SK-N-SH (cell line): ENCODE measurements at regions not wholly inside any gene's neighbourhood (a gene's known extent, or its start where the extent isn't known, plus 50 kb on each side); places are given as distances from the start of the nearest gene placed in this dataset.

Experiments used
- CTCF ChIA-PET: fragments of 300-600, 350-600 bp; formaldehyde crosslinking; extraction: SDS; loops from one replicate; lab custom pipeline; 2021; lab: Yijun Ruan, JAX
- POLR2A ChIA-PET: fragments of 350-600 bp; sonication (Branson Sonifier 250); formaldehyde crosslinking; extraction: SDS; loops from one replicate; lab custom pipeline; 2020; ENCODE audit warnings: antibody characterized with exemption, inconsistent platforms; lab: Yijun Ruan, JAX
- DNase-seq: peaks from one replicate; pipeline ENCODE4 v3.0.0; 2012
- H2AFZ ChIP-seq: fragments of 200-600 bp; sonication (generic); 2 replicates; pipeline ENCODE4 v1.8.1; 2016; ENCODE audit warnings: antibody characterized with exemption, mild to moderate bottlenecking, low read depth
- H3F3A ChIP-seq: fragments of 200-600 bp; sonication (generic); replicated peaks from 2 replicates; pipeline ENCODE3; 2016; ENCODE audit warnings: antibody characterized with exemption, mild to moderate bottlenecking; ENCODE audit not compliant: insufficient read depth
- H3K27ac ChIP-seq, 2 experiments: fragments of 200-500 bp in 1 of 2; fragments of 200-600 bp in 1 of 2; sonication (Bioruptor generic) in 1 of 2; sonication (generic), shearing (Covaris generic) in 1 of 2; 2 replicates each; pipeline versions ENCODE4 v1.5.1 to v1.6.1; 2014 to 2016; ENCODE audit warnings: low read depth in 2 of 2, inconsistent platforms in 1 of 2, low read length in 1 of 2, mild to moderate bottlenecking in 1 of 2, mixed read lengths in 1 of 2
- H3K27me3 ChIP-seq: fragments of 200-600 bp; sonication (generic), shearing (Covaris generic); 2 replicates; pipeline ENCODE4 v1.6.1; 2016; ENCODE audit warnings: mixed run types; ENCODE audit not compliant: insufficient read depth
- H3K36me3 ChIP-seq, 2 experiments: fragments of 200-500 bp in 1 of 2; fragments of 200-600 bp in 1 of 2; sonication (Bioruptor generic) in 1 of 2; sonication (generic) in 1 of 2; replicated peaks in 1 of 2; 2 replicates each; pipeline versions ENCODE3 to v1.5.1; 2014 to 2016; ENCODE audit warnings: low read length in 1 of 2, mild to moderate bottlenecking in 1 of 2; ENCODE audit not compliant: insufficient read depth in 2 of 2, control insufficient read depth in 1 of 2
- H3K4me1 ChIP-seq, 2 experiments: fragments of 200-500 bp in 1 of 2; fragments of 200-600 bp in 1 of 2; sonication (Bioruptor generic) in 1 of 2; sonication (generic), shearing (Covaris generic) in 1 of 2; 2 replicates each; pipeline versions ENCODE4 v1.5.1 to v1.6.1; 2014 to 2016; ENCODE audit warnings: low read depth in 1 of 2, low read length in 1 of 2, mixed run types in 1 of 2; ENCODE audit not compliant: insufficient read depth in 2 of 2, control insufficient read depth in 1 of 2
- H3K4me2 ChIP-seq: fragments of 200-600 bp; sonication (generic), shearing (Covaris generic); 2 replicates; pipeline ENCODE4 v1.6.1; 2017; ENCODE audit warnings: mixed run types
- H3K4me3 ChIP-seq, 2 experiments: fragments of 200-500 bp in 1 of 2; fragments of 200-600 bp in 1 of 2; sonication (Bioruptor generic) in 1 of 2; sonication (generic), shearing (Covaris generic) in 1 of 2; 2 replicates each; pipeline versions ENCODE4 v1.5.1 to v1.8.1; 2014 to 2016; ENCODE audit warnings: low read depth in 2 of 2, inconsistent platforms in 1 of 2, low read length in 1 of 2, mild to moderate bottlenecking in 1 of 2, mixed read lengths in 1 of 2, moderate library complexity in 1 of 2
- H3K79me2 ChIP-seq: fragments of 200-600 bp; sonication (generic); 2 replicates; pipeline ENCODE4 v1.8.1; 2017; ENCODE audit warnings: mild to moderate bottlenecking; ENCODE audit not compliant: insufficient read depth
- H3K9ac ChIP-seq: fragments of 200-600 bp; sonication (generic); 2 replicates; pipeline ENCODE4 v1.6.1; 2017; ENCODE audit warnings: mixed run types
- H3K9me2 ChIP-seq: fragments of 200-600 bp; sonication (generic); 2 replicates; pipeline ENCODE4 v1.6.1; 2017; ENCODE audit warnings: mixed run types
- H3K9me3 ChIP-seq: fragments of 200-600 bp; sonication (generic); 2 replicates; pipeline ENCODE4 v1.6.1; 2017; ENCODE audit warnings: mixed run types, mild to moderate bottlenecking, moderate library complexity
- H4K20me1 ChIP-seq: fragments of 200-600 bp; sonication (generic); 2 replicates; pipeline ENCODE4 v1.6.1; 2017; ENCODE audit warnings: mild to moderate bottlenecking, mixed run types; ENCODE audit not compliant: insufficient read depth
- GABPA ChIP-seq: IDR thresholded peaks from 2 replicates; pipeline ENCODE4 v1.4.0; 2012; ENCODE audit warnings: low read depth, mild to moderate bottlenecking
- GATA2 ChIP-seq: sonication (generic); formaldehyde crosslinking; IDR thresholded peaks from 2 replicates; pipeline ENCODE4 v1.5.0; 2020; ENCODE audit warnings: mild to moderate bottlenecking, missing genetic modification reagents
- IRF3 ChIP-seq: fragments of 150-350 bp; IDR thresholded peaks from 2 replicates; pipeline ENCODE4 v1.6.1; 2016; ENCODE audit warnings: mild to moderate bottlenecking, low read depth, low read length
- JUND ChIP-seq: IDR thresholded peaks from 2 replicates; pipeline ENCODE4 v1.4.0; 2012
- MAX ChIP-seq: IDR thresholded peaks from 2 replicates; pipeline ENCODE4 v1.4.0; 2012; ENCODE audit warnings: low read depth
- MEF2A ChIP-seq: IDR thresholded peaks from 2 replicates; pipeline ENCODE4 v1.4.0; 2012; ENCODE audit warnings: low read depth, borderline replicate concordance
- MXI1 ChIP-seq: IDR thresholded peaks from 2 replicates; pipeline ENCODE4 v1.6.1; 2012; ENCODE audit warnings: mild to moderate bottlenecking, low read depth, low read length, improper control_type of control experiment
- NFIC ChIP-seq: IDR thresholded peaks from 2 replicates; pipeline ENCODE4 v1.4.0; 2012; ENCODE audit warnings: borderline replicate concordance
- PBX3 ChIP-seq: IDR thresholded peaks from 2 replicates; pipeline ENCODE4; 2012
- POLR2AphosphoS5 ChIP-seq: IDR thresholded peaks from 2 replicates; pipeline ENCODE4 v1.6.1; 2012; ENCODE audit warnings: low read depth, low read length
- RXRA ChIP-seq: IDR thresholded peaks from 2 replicates; pipeline ENCODE4 v1.4.0; 2012; ENCODE audit warnings: low read depth, mild to moderate bottlenecking, borderline replicate concordance
- SIN3A ChIP-seq: IDR thresholded peaks from 2 replicates; pipeline ENCODE4 v1.6.1; 2012; ENCODE audit warnings: low read depth, mild to moderate bottlenecking, low read length, moderate library complexity, borderline replicate concordance
- SMC3 ChIP-seq: IDR thresholded peaks from 2 replicates; pipeline ENCODE4 v1.6.1; 2012; ENCODE audit warnings: low read depth, low read length, improper control_type of control experiment
- TAF1 ChIP-seq: IDR thresholded peaks from 2 replicates; pipeline ENCODE4 v1.6.1; 2012; ENCODE audit warnings: low read depth, mild to moderate bottlenecking, low read length, moderate library complexity, borderline replicate concordance
- TCF12 ChIP-seq: IDR thresholded peaks from 2 replicates; pipeline ENCODE4 v1.4.0; 2012
- TEAD4 ChIP-seq: IDR thresholded peaks from 2 replicates; pipeline ENCODE4 v1.4.0; 2012; ENCODE audit warnings: mild to moderate bottlenecking, borderline replicate concordance; ENCODE audit not compliant: insufficient read depth
- YY1 ChIP-seq: IDR thresholded peaks from 2 replicates; pipeline ENCODE4 v1.4.0; 2012; ENCODE audit warnings: low read depth, mild to moderate bottlenecking
- ZBTB33 ChIP-seq: IDR thresholded peaks from 2 replicates; pipeline ENCODE4 v1.4.0; 2012; ENCODE audit warnings: low read depth, borderline replicate concordance
- WGBS: methylation state at CpG from one replicate; pipeline ENCODE4 v1.1.6; 2017; ENCODE audit warnings: low lambda C conversion rate; 5-methylcytosine and 5-hydroxymethylcytosine counted together

GRCh38 chr13:88656751-88657150 lies 985.6 kb downstream of the SLITRK5 start:
- Histone ChIP-seq H3K4me1 (no peaks in the 10 kb centered on the region; a peak in 1 of 4 replicates), H3K79me2 (no peaks in the 10 kb centered on the region), H3K36me3 (no peaks in the 10 kb centered on the region), H3K4me2 (no peak overlapping the region), H3K27ac (no peak overlapping the region), H2AFZ (no peak overlapping the region), H3K9me3 (0 out of 2 replicates have a peak, but pooled peaks cover 5% of the 10 kb centered on the region), H3K27me3 (no peaks in the 10 kb centered on the region), H3K4me3 (no peak overlapping the region), H4K20me1 (no peaks in the 10 kb centered on the region), H3F3A (no peaks in the 10 kb centered on the region), H3K9ac (no peak overlapping the region), H3K9me2 (no peaks in the 10 kb centered on the region)
- no peak for DNase-seq
- ChIA-PET CTCF (no interaction called here), POLR2A (no interaction called here)
- WGBS, result 22% methylated on average over 6 of the region's 6 CpGs
- TF ChIP-seq TCF12 (no peak), MXI1 (no peak), JUND (no peak), MEF2A (no peak), GATA2 (CRISPR knock-in tag) (no peak), SMC3 (no peak), TAF1 (no peak), ZBTB33 (no peak), GABPA (no peak), YY1 (no peak), TEAD4 (no peak), NFIC (no peak), PBX3 (no peak), POLR2AphosphoS5 (no peak), MAX (no peak), IRF3 (no peak), RXRA (no peak), SIN3A (no peak)
